ENCODE measurements at regions not wholly inside any gene's neighbourhood (a gene's known extent, or its start where the extent isn't known, plus 50 kb on each side); places are given as distances from the start of the nearest gene placed in this dataset.

DNA sequence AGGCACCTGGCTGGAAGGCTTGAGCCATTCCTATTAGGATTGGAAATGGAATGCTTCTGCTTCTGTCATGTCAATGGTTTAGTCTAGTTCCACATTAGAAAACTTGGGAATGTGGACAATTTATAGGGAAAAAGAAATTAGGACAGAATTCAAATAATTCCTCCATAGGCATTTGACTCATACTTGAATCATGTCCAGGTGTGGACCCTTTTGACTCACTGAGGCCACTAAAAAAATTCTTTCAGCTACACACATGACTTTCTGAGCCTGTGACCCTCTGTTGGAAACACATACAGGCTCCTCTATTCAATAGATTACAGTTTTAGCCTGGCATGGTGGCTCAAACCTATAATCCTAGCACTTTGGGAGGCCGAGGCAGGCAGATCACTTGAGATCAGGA is 100.5 kb downstream of the RASSF10 start:
- TF ChIP-seq, protein P1, sequence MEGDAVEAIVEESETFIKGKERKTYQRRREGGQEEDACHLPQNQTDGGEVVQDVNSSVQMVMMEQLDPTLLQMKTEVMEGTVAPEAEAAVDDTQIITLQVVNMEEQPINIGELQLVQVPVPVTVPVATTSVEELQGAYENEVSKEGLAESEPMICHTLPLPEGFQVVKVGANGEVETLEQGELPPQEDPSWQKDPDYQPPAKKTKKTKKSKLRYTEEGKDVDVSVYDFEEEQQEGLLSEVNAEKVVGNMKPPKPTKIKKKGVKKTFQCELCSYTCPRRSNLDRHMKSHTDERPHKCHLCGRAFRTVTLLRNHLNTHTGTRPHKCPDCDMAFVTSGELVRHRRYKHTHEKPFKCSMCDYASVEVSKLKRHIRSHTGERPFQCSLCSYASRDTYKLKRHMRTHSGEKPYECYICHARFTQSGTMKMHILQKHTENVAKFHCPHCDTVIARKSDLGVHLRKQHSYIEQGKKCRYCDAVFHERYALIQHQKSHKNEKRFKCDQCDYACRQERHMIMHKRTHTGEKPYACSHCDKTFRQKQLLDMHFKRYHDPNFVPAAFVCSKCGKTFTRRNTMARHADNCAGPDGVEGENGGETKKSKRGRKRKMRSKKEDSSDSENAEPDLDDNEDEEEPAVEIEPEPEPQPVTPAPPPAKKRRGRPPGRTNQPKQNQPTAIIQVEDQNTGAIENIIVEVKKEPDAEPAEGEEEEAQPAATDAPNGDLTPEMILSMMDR (IDR thresholded peaks at IDR 0.05): no peak
- TF ChIP-seq, protein P2, sequence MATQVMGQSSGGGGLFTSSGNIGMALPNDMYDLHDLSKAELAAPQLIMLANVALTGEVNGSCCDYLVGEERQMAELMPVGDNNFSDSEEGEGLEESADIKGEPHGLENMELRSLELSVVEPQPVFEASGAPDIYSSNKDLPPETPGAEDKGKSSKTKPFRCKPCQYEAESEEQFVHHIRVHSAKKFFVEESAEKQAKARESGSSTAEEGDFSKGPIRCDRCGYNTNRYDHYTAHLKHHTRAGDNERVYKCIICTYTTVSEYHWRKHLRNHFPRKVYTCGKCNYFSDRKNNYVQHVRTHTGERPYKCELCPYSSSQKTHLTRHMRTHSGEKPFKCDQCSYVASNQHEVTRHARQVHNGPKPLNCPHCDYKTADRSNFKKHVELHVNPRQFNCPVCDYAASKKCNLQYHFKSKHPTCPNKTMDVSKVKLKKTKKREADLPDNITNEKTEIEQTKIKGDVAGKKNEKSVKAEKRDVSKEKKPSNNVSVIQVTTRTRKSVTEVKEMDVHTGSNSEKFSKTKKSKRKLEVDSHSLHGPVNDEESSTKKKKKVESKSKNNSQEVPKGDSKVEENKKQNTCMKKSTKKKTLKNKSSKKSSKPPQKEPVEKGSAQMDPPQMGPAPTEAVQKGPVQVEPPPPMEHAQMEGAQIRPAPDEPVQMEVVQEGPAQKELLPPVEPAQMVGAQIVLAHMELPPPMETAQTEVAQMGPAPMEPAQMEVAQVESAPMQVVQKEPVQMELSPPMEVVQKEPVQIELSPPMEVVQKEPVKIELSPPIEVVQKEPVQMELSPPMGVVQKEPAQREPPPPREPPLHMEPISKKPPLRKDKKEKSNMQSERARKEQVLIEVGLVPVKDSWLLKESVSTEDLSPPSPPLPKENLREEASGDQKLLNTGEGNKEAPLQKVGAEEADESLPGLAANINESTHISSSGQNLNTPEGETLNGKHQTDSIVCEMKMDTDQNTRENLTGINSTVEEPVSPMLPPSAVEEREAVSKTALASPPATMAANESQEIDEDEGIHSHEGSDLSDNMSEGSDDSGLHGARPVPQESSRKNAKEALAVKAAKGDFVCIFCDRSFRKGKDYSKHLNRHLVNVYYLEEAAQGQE (IDR thresholded peaks at IDR 0.05; ENCODE audit: insufficient read depth in 1 of 2, low read depth in 2 of 2, low read length in 1 of 2): no peak
- TF ChIP-seq SIN3A (IDR thresholded peaks at IDR 0.05; ENCODE audit: borderline replicate concordance, insufficient read depth, low read depth, low read length) (no peak), TCF7L2 (IDR thresholded peaks at IDR 0.05; ENCODE audit: low read depth, low read length) (no peak), POLR2AphosphoS5 (IDR thresholded peaks at IDR 0.05; ENCODE audit: low read depth, low read length) (no peak)

Data from Panc1 (cell line).